CD4-positive, alpha-beta T cell treated with Interferon gamma for 1 hour (primary cell): ENCODE measurements at regions not wholly inside any gene's neighbourhood (a gene's known extent, or its start where the extent isn't known, plus 50 kb on each side); places are given as distances from the start of the nearest gene placed in this dataset.
"Not testable (repeated sequence)": the region's sequence is repeated elsewhere in the genome, so short reads cannot be mapped to it uniquely, and the experiment has no call there.

Experiments used
- DNase-seq: peaks from one replicate; pipeline ENCODE4 v3.0.0-alpha.2; 2020

DNA sequence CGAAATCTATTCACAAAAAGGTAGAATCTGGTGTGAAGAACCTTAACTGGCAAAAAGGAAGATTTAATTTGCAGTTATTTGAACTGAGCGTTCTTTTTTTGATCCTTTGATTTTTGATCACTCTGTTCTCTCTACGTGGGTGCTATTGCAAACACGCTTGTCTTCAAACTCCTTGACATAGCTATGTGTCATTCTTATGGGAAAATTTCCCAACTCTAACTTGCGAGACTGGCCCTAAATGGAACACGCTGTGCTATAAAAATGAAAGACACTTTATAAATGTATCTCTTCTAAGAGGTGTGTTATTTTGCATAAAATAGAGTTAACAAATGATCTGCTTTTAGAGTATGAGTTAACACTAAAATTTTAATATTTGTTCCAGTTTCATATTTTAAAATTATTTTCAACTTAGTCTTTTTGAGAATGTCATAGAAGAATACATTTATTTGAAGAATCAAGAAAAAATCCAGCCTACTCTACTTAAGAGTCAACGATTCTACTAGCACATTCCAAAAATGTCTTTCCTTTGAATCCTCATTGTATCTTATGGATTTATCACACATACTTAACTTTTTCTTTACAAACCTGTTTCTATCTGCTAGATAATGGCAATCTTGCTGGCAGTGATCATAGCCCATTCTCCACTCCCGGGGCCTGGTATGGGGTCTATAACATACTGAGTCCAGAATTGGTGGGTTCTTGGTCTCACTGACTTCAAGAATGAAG lies 610.0 kb upstream of the TBL1XR1 start:
- DNase-seq, result no peak

DNA sequence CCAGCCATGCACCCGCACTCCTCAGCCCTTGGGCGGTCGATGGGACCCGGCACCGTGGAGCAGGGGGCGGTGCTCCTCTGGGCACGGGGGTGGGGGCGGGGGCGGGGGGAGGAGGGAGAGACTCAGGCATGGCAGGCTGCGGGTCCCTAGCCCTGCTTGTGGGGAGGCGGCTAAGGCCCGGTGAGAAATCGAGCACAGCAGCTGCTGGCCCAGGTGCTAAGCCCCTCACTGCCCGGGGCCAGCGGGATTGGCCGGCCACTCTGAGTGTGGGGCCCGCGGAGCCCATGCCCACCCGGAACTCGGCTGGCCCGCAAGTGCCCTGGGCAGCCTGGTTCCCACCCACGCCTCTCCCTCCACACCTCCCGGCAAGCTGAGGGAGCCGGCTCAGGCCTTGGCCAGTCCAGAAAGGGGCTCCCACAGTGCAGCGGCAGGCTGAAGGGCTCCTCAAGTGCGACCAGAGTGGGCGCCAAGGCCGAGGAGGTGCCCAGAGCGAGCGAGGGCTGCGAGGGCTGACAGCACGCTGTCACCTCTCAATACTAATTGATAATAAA lies 611.7 kb upstream of the TBL1XR1 start:
- DNase-seq, result not testable (repeated sequence)

DNA sequence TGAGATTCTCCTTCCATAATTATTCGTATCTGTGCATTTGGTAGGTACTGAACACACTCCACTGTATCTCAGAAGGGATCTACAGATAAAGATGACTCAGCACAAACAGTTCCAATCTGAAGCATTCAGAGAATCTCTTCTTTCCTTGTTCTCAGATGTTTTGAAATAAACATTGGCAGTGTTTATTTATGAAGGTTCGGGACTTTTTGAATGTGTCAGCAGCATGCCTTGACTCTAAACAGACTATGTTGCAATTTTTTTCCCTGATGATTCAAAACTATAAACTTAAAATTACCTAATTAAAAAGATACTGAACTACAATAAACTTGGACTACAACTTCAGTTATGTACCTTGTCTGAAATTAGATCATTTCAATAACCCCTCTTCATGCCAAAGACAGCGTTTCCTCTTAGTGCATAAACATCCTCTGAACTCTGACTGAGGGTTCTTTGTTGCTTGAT lies 612.9 kb upstream of the TBL1XR1 start:
- no peak for DNase-seq

DNA sequence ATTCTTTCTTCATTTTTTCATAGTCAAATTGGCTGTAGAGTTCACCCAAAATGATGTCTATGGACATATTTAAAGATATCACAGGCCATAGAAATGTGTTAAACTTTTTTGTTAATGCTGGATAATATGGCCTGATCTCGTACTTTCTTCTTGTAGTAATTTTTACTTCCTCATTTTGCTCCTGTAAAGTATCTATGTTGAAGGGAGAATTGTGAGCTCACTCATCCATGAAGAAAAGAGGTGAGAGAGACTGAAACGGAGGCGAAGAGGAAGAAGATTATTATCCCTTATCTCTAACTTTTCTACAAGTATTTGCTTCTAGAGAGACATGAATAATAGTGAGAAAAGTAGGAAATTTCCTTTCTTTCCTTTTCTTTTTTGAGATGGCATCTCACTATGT lies 613.8 kb upstream of the TBL1XR1 start:
- DNase-seq, result no peak

DNA sequence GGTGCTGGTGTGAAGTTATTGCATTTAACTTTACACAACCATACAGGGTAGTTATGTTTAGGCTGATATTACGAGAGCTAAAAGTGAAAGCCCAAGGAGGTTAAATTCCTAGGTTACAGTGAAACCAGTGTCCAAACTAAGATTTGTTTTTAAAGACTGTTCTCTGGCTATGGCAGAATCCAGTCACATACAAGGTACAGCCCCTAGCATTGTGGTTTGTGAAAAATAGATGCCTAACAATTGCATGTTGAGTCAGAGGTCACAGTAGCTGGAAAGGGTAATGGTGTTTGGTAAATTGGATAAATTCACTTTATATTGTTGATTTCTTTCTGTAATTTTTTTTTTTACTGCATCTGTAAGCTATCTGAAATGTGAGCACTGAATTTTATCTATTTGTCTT lies 614.6 kb upstream of the TBL1XR1 start:
- DNase-seq, result no peak

DNA sequence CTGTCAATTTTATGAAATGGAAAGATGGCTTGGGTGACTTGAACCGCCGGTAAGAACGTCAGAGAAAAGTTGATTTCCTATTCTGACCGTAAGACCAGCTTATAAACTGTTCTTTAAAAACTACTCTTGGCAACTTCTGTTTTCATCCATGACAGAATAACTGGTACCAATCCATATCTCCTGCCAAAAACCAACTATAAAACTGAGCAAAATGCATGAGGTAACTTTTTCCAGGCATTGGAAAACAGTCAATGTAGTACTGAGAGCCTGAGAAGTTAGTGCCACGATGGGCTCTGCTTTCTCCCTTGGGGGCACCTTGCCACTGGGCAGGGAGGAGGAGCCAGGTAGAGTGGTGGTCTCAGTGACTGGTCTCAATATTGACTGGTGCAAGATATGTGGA lies 615.2 kb upstream of the TBL1XR1 start:
- DNase-seq, result no peak

DNA sequence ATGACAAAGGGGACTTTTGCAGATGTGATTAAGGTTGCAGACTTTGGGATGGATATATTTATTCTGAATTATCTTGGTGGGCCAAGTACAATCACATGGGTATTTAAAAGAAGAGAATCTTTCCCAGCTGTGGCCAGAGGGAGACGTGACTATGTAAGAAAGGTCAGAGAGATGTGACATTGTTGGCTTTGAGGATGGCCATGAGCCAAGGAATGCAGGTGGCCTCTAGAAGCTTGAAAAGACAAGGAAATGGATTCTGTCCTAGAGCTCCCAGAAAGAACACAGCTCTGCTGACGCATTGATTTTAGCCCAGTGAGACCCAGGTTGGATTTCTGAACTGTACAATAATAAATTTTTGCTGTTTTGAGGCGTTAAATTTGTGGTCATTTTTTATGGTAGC lies 616.0 kb upstream of the TBL1XR1 start:
- no peak for DNase-seq

DNA sequence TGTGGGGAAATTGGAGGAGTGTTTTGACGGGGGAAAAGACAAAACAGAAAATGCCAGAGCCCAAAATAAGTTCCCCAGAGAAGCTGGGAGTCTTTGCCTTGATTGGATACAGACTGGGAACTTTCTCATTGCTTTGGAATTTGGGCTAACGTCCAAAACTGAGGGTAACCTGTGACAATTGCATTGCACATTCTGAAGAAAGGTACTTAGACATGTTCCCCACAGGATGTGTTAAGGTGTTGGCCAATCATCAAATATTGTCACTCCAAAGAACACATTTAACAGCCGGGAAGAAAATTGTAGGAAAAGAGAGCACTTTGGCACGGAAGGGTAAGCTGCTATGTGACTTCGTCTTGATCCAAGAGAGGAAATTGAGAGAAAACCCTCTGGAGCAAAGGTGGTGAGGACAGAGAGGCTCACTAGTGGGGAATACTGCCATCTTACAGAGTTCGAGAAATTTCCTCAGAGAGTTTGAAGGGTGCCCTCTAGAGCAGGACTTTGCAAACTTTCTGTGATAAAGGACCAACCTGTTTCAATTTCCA lies 619.5 kb upstream of the TBL1XR1 start:
- no peak for DNase-seq

DNA sequence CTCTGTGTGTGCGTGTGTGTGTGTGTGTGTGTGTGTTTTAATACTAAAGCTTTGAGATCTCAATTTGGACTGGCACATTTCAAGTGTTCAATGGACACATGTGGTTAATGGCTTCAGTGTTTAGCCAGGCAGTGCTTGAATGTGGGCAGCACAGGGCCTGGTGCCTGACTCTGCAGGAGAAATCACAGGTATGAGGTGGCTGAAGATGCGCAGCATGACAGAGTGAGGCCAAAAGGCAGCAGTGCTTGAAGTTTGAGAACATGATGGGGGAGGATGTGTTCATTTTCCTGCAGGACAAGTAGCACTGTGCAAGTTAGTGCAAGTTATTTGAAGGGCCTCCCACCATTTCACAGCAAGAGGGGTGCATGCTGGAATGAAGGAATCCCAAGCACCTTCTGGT lies 620.5 kb upstream of the TBL1XR1 start:
- no peak for DNase-seq

DNA sequence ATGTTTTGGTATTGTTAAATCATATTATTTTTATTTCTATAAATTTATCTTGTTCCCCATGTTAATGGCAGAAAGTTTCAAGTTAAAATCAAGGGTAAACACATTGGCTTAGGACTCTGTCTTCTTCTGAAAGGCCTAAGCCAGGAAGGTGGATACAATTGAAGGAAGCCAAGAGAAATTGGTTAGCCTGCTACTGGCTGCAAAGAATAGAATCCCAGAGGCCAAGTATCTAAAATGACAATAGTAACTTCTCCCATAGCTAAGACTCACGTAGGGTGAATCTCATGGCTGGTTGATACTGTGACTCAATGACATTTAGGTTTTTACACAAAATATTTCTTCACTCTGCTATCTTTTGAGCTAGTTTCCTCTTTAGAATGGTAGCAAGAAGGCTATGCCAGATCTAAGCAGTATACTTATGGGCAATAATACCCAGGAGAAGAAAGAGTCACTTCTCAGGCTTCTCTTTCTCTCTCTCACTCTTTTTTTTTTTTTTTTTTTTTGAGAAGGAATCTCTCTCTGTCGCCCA lies 621.5 kb upstream of the TBL1XR1 start:
- DNase-seq, result no peak

DNA sequence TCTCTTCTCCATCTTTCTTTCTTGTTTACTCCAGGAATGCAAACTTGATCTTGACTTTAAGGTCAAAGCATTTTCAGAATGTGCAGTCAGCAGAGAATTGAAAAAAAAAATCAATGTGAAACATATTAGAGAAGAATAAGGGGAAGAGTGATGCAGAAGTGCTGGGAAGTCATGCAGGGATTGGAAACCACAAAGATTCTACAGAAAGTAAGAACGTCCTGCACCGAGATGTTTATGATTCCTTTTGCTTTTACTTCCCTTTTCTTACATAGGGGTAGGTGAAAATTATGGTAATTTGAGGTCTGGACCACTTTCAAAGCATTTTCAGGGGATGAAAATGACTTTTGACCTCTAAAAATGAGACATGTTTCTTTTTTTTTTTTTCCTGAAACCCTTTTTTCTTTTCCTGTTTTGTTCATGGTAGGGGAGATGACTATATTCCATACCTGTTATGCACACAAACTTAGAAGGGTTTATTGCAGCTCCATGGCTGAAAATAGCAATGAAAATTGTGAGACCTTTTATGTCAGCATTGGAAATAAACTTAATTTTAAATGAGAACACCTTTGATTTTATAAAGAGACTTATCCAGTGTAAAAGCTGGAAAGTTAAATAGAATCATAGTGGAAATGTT lies 623.5 kb upstream of the TBL1XR1 start:
- no peak for DNase-seq

DNA sequence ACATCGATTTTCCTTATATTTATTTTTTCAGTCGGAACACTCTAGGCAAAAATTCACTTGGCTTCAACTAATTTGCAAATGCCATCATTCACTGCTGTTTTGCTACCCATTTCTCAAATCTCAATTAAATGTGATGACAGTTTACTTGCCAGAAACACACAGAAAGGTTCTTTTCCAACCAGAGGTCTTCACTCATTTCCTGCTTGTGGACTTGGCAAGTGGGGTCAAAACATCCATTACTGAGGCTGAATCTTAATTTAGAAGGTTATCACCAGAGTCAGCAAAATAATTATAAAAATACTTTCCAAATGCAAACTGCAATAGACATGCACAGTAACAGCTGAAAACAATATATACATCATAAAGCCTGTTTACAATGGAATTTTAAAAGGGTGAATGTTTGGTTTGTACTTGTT lies 625.4 kb upstream of the TBL1XR1 start:
- DNase-seq, result no peak

DNA sequence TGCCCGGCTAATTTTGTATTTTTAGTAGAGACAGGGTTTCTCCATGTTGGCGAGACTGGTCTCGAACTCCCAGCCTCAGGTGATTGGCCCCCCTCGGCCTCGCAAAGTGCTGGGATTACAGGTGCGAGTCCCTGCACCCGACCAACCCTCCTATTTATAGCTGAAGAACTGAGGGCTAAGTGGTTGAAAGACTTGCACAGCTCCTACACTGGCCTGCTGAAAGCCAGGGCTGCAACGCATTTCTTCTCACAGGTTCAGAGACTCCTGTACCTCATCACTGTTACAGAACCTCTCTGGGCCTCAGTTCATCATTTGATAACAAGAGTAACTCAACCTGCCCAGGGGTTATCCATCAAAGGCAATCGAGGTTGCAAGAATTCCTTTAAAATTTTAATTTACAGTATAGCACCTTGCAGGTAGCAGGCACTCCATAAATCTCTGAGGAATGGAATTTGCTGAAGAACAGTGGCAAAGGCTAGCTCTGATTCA lies 626.5 kb upstream of the TBL1XR1 start:
- no peak for DNase-seq

DNA sequence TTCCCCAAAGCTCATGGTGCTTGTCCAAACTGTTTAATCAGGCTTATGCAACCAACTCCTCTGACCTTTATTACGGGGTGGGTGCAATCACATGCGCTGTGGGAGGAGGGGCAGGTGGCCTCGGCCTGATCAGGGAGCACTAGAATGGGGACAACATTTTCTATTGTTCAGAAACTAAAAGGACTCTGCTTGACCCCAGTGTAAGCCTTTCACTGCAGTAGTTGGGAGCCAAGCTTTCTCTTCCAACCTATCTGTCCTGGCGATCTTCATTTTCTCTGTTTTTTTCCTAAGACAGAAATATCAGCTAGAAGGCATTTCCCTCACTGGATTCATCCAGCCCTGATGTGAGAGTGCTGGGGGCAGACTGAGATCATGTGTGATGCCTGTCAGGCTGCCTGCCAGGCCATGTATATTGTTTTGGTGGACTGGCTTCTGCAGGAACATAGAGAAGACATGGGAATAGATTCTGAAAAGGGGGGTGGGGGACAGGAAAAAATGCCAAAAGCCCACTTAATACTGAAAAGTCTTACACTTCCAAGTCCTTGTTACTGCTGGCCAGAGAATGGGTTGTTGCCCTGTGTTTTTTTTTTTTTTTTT lies 627.0 kb upstream of the TBL1XR1 start:
- no peak for DNase-seq

DNA sequence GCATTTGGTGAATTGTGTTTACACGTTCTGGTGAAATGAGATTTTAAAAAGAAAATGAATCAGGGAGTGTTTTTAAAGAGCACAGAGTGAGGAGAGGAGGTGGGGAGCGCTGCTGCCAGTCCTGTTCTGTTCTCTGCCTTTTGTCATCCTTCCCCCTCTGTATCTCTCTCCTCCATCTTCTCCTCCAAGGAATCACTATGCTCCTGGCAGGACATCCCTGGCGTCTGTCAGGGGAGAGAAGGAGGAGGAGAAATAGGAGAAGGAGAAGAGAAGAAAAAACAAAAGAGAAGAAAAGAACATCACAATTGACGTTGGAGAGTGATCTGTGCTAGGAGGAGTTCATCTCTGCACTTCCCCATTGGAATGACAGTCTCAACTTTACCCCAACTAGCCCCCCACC lies 627.6 kb upstream of the TBL1XR1 start:
- DNase-seq, result no peak

DNA sequence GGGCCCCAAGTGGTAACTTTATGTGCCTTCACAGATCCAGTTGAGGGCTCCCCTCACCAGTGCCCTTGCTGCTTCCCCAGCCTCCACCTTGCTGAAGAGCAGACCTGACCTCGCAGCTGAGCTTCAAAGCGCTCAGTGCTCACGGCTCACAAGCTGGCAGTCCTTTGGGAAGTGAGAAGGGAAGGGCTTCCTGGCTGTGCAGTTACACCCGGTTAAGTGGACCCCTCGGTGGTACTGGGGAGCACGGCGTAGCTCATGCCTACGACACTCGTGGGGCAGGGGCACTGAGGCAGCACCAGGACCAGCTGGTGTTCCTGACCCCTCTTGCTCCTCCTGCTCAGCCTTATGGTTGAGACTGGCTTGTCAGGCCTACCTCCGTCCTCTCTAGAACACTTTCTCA lies 629.0 kb upstream of the TBL1XR1 start:
- no peak for DNase-seq

DNA sequence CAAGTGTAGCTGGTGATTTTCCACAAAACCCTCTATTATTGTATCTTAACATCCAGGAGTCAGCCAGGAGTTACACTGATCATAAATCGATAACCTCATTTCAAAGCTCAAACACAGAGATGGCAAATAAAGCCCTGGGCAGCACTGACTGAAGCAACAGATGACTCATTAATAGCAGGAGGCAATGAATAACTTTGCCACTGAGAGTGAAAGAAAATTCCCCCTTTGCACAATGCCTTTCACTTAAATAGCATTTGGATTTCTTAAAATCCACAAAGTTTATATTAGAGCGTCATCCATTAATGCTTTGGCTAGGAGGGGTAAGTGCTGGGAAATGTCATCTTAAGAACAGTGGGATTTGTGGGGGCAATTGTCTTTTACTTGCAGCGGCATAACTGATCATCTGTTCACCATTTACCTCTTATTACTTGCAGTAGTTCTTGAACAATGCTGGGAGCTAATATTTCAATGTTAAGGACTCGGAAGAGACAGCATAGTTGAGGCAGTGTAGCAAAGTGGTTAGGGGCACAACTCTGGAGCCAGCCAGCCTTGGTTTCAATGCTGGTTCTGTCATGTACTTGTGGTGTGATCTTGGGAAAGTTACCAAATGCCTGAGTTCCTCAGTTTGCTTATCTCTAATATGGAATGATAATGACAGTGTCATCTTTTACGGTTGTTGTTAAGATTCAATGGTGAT lies 630.4 kb upstream of the TBL1XR1 start:
- DNase-seq, result no peak

DNA sequence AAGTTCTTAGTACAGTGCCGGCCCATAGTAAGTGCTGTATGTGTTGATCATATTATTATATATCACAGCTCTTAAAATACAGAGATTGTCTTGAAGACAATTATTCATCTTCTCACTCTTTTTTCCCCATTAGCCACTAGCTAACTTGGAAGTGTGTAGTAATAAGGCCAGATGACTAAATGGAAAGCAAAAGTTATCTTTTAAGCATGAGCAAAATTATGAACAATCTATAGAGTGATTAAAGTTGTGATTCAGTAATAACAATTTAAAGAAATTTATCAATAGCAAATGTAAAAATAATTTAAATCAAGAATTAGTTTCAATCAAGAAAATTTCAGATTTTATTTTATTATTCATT lies 630.9 kb upstream of the TBL1XR1 start:
- DNase-seq, result no peak

DNA sequence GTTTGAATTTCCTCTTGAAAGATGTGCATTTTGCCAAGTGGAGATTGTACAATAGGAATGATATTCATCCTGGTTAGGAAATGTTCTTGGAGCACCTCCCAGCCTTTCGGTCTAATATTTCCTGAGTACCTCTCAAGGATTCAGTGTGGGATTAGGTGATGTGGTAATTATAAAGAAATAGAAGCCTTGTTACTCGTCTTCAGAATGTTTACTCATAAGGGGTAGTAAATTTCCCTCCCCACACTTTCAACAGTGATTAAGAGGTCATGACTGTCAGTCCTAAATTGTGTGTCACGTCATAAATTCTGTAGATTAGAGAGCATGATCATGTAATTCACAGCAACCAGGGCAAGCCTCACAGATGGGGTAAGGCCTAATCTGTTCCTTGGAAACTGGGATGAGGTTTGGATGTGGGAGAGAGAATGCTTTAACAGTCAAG lies 633.1 kb upstream of the TBL1XR1 start:
- no peak for DNase-seq

DNA sequence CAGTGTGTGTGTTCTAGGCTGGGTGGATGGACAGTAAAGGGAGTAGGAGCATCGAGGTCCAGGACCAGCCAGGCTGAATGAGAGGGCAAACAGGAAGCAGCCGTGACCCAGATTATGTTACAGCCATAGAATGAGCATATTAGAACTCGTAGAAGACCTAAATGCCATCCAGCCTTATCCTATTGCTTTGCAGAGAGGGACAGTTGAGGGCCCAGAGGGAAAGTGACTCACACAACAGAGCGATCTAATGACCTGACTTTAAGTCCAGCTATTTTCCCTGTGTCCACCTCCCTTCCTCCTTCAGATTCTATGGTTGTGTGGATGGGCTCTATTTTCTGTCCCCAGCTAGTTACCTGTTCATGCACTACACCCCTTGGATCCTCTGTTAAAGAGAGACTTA lies 634.1 kb upstream of the TBL1XR1 start:
- no peak for DNase-seq

DNA sequence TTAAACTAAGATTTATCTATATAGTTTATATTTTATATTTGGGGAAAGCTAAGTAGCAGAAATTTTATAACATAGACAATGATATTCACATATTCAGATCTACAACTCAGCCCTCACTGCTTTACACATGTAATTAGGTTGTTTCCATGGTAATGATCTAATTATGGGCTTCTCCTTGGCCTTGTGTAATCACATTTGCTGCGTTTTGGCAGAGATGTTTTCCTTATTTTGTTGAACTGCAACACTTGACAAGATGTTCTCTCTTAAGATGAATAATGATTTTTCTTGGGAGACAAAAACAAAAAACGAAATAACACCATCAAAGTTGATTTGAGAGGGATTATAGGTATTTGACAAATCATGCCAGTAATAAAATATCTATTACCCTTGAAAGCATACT lies 635.6 kb upstream of the TBL1XR1 start:
- DNase-seq, result no peak

DNA sequence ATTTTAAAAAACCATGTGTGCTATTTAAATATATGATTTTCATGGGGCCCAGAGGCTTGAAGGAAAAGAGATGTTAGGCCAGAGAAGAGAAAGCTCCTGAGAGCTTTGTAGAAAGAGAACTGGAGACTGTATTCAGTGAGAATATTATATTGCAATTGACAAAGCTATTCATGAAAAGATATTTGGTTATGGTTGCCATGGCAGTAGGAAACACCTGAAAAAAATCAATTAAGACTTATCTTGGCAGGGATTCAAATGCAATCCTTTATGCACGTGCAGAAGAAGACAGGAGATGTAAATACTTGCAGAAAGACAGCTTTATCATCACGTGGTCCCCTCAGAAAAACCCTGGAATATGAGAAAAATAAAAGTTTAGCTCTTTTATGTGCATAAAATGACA lies 636.0 kb upstream of the TBL1XR1 start:
- no peak for DNase-seq

DNA sequence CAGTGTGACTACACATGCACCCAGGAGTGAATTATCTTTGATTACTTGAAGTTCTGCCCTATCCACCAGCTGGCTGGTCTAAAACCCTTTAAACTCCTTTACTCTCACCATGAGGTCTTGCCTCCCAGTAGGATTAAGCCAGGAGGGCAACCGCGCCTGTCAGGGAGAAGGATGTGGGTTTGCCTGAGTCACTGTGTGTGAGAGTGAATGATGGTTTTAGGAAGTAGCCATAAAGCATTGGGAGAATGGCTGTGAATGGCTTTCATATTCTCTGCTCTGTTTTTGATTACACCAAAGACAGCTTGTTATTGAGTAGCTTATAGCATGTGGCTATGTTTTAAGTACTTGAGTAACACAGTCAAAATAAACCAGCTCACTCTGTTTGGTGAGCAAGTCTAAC lies 637.7 kb upstream of the TBL1XR1 start:
- no peak for DNase-seq
